HG03039 (cell line): ENCODE measurements at regions not wholly inside any gene's neighbourhood (a gene's known extent, or its start where the extent isn't known, plus 50 kb on each side); places are given as distances from the start of the nearest gene placed in this dataset.
"Not testable (repeated sequence)": the region's sequence is repeated elsewhere in the genome, so short reads cannot be mapped to it uniquely, and the experiment has no call there.

Experiments used
- ATAC-seq: cut with Tn5 transposase; IDR thresholded peaks from one replicate; pipeline ENCODE4 v1.9.1; 2021; ENCODE audit warnings: mild to moderate bottlenecking, moderate library complexity; ENCODE audit not compliant: unreplicated experiment

DNA sequence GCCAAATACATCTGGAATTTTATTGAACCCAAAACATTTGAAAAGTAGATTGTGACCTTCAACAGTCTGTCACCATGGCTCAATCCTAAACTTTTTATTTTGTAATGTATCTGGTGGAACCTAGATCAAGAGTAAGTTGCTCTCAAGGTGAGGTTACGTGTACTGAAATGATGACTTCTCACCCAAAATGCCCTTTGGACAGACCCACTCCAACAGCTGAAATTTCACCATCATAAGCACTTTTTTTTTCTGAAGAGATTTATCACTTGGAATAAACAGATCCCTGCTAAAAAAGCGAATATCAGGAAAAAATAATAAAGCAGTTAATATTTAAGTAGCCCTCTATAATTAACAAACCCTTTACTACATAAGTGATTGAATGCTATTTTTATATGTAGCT, 155.0 kb upstream of the FBXL7 start:
- no peak for ATAC-seq

DNA sequence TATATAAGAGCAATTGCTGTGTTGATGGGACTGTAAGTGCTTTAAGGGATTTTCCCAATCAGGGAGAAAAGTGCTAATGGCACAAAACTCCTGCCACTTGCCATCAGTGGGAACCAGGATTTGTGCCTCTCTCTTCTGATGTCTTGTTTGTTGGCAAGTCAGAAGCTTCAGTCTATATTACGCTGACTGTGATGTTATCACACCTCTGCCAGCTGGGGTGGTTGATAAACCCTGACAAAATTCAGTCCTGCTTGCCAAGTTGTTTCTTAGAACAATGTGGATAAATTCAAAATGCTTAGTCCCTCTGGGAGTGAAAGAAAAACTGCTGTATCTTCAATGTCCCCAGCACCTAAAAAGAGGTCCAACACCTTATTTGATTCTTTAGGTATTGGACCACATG, 161.4 kb upstream of the FBXL7 start:
- ATAC-seq, result no peak

DNA sequence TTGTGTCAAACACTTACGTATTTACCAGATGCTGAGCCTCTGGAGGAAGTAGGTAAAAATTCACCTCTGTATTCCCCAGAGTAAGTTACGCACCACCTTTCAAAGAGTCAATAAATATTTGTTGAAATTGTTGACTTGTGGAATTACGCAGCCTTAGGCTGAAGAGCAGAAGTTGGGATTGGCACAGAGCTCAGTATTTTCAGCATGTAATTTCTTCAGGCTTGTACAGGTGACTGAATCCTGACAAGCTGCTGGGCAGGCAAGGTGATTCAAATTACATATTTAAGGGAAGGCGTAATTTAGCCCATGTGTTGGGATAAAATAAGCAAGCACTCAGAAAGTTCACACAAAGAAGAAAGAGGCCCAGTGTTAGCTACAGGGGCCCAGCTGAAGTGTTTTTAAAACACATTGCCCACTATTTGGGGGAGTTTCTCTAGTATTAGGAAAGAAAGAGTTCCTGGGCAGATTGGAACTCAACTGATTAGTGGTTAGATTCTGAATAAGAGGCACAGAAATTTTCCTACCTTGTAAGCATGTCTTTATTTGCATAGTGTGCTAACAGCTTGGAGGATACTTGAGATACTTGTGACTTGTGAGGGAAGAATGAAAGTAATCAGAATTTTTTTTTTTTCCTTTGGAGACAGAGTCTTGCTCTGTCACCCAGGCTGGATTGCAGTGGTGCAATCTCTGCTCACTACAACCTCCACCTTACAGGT, 165.3 kb upstream of the FBXL7 start:
- ATAC-seq, result no peak

- ATAC-seq, result no peak
Observed at GRCh38 chr5:15333091-15333490, 166.9 kb upstream of the FBXL7 start.

DNA sequence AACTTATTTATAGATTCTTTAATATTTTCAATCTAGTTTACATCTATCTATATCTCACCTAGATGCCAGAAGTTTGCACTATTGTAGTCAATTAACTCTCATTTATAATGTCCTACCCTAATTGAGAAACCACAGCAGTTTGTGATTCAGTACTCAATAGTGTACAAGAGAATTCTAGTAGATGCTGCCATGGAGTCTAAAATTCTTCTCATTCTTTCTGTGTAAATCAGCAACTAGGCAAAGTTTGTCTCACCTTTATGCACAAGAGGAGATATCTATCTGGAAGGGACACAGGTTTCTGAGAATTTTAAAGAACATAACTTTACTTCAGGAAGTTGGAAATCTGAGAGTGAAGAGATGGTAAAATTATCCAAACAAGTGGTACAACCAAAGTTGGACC, 173.0 kb upstream of the FBXL7 start:
- no peak for ATAC-seq

GRCh38 chr5:15326471-15326870, 173.5 kb upstream of the FBXL7 start:
- no peak for ATAC-seq

DNA sequence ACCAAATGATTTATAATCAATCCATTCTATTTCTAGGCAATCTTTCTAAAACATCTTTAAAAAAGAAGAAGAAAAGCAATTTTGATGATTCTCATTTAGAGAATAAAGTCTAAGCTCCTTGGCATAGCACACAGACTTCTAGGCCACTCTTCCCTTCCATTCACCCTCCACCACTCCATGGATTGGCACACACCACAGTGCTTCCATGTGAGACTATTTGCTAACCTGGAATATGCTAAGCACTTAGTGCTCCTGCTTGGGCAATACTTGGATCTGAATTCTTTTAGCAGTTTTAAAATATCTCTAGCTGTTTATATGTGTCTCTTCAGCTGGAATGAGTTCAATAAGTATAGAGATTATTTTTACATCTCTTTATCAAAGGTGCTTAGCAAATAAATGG, 177.6 kb upstream of the FBXL7 start:
- no peak for ATAC-seq

- ATAC-seq, result no peak
Observed at GRCh38 chr5:15321776-15322175, 178.2 kb upstream of the FBXL7 start.

GRCh38 chr5:15320871-15321270, 179.1 kb upstream of the FBXL7 start:
- no peak for ATAC-seq

- no peak for ATAC-seq
Observed at GRCh38 chr5:15304914-15305834, 194.8 kb upstream of the FBXL7 start.

DNA sequence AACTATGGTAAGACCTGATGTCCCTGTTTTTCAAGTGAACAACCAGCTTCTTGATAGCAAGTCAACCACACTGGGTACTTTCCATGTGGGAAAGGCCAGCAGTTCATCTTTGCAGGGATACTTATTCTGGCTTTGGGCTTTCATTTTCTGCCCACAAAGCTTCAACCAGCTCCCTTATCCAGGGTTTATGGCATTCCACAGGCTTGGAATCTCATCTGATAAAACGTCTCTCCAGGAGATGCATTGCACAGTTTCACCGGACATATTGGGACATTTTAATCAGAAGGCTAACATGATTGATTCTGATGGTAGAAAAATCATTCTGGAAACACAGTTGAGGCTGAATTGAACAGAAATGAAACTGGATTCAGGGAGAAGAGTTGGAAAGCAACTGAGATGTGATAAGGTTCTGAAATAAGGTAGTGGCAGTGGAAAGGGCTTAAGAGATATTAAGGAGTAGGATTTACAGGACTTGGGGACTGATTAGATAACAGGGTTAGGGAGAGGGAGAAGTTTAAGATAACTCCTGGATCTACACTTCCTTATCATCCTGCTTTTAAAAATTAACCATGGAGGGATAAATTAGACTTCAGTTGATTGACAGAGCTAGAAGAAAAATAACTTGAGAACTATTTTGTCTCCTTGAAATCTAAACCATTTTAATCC, 195.8 kb upstream of the FBXL7 start:
- ATAC-seq, result no peak

DNA sequence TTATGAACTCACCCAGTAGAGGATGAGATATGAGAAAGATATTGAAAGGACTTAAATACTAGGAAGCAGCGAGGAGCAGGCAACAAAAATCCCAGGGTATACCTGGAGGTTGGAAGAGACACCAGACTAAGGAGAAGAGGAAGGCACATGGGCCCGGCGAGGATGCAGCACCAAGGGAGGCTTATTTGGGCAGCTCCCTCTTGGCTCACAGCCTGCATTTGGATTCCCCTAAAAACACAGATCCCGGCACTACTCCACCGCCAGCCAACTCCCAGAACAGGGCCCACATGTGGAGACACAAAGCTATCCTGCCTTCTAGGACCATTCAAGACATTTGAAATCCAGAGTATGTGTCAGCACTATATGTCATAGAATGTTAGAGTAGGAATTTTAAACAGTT, 199.8 kb upstream of the FBXL7 start:
- ATAC-seq, result no peak

GRCh38 chr5:15290953-15291352, 209.0 kb upstream of the FBXL7 start:
- no peak for ATAC-seq

DNA sequence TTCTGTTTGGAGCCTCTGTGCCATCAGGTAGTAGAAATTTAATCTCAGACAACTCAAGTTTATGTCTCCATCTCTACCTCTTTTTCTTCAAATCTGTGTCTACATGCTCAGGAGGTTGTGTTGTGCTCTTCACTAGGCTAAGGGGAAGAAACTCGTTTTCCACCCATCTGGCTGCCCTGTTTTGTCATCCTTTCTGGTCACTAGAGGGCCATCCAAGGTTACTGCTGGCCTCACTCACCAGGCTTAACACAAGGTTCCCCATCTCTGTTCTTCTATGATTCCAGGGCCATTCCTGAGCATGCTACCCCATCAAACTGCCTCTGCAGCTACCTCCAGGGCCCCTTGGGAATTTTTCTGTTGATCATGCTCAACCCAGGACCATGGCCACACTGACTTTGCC, 213.3 kb upstream of the FBXL7 start:
- ATAC-seq, result no peak

GRCh38 chr5:15285901-15286583, 213.9 kb upstream of the FBXL7 start:
- no peak for ATAC-seq

- no peak for ATAC-seq
Observed at GRCh38 chr5:15284706-15285105, 215.3 kb upstream of the FBXL7 start.

- no peak for ATAC-seq
Observed at GRCh38 chr5:15283076-15283475, 216.9 kb upstream of the FBXL7 start.

- ATAC-seq, result no peak
Observed at GRCh38 chr5:15282611-15283010, 217.4 kb upstream of the FBXL7 start.

DNA sequence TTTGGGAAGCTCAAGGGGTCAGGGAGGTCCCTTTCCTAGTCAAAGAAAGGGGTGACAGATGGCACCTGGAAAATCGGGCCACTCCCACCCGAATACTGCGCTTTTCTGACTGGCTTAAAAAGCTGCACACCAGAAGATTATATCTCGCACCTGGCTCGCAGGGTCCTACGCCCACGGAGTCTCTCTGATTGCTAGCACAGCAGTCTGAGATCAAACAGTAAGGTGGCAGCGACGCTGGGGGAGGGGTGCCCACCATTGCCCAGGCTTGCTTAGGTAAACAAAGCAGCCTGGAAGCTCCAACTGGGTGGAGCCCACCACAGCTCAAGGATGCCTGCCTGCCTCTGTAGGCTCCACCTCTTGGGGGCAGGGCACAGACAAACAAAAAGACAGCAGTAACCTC, 228.4 kb upstream of the FBXL7 start:
- ATAC-seq, result not testable (repeated sequence)

DNA sequence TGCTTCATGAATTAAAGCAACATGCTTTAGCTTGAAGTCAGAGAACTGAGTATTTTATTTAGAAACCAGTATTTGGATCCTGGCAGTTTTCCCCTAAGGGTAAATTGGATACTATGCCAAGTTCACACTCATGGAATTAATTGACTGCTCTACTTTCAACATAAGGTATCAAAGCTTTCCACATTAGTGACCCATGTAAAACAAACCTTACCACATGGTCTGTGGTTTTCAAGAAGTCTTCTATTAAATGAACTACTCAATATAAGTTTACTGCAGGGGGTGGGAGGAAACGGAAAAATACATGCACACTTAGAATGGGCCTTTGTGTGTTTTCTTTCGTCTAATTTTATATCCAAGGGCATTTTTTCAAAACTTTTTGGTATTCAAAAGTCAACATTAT, 232.0 kb upstream of the FBXL7 start:
- ATAC-seq, result no peak

GRCh38 chr5:15266841-15267240, 233.1 kb upstream of the FBXL7 start:
- ATAC-seq, result no peak
